Lower leg skin (tissue), 4 donors: ENCODE measurements at regions not wholly inside any gene's neighbourhood (a gene's known extent, or its start where the extent isn't known, plus 50 kb on each side); places are given as distances from the start of the nearest gene placed in this dataset.
A peak's percentile ranks its signal among the peaks of the same experiment; 100 is the strongest.

Experiments used
- DNase-seq, 2 donors: peaks; one replicate each; pipeline ENCODE4 v3.0.0-alpha.2; 2019; ENCODE audit warnings: low spot score in 2 of 2
- H3K4me3 ChIP-seq: fragments of 200-600 bp; sonication (generic); 2 replicates; pipeline ENCODE4 v1.5.1; 2017; ENCODE audit warnings: mild to moderate bottlenecking, low read depth; ENCODE audit not compliant: poor library complexity, severe bottlenecking
- CTCF ChIP-seq, 3 donors: fragments of 450-650 bp; IDR thresholded peaks; one replicate each; pipeline ENCODE4 v1.5.1; 2016; ENCODE audit warnings: antibody characterized with exemption in 3 of 3, mild to moderate bottlenecking in 3 of 3, moderate library complexity in 2 of 3
- POLR2A ChIP-seq, 2 donors: fragments of 450-650 bp; IDR thresholded peaks; one replicate each; pipeline ENCODE4 v1.6.1; 2016 to 2017; ENCODE audit warnings: antibody characterized with exemption in 2 of 2, mild to moderate bottlenecking in 1 of 2, moderate library complexity in 1 of 2
- WGBS, 2 donors: methylation state at CpG; one replicate each; pipeline ENCODE4 v1.1.5; 2018; 5-methylcytosine and 5-hydroxymethylcytosine counted together
- intact Hi-C: fragments of 100-400 bp; cut with DNase I; formaldehyde crosslinking; loops from one replicate; pipeline ENCODE4 v1.15.0; 2023; ENCODE audit warnings: low total_unique reads

GRCh38 chr6:138572167-138572875 is 73.0 kb upstream of the NHSL1 start:
- intact Hi-C loops = no loop called here
- DNase-seq = peak; percentile 58 to 91
- 3 to 4% methylated on average over 19 of the region's 19 CpGs for WGBS, 2 donors
- no peak overlapping the region for H3K4me3 ChIP-seq
- no peak for TF ChIP-seq CTCF (IDR thresholded peaks at IDR 0.05)
- no peak for TF ChIP-seq POLR2A (IDR thresholded peaks at IDR 0.05)

GRCh38 chr6:138572885-138573284 is 73.6 kb upstream of the NHSL1 start:
- 64 to 66% methylated on average over 6 of the region's 6 CpGs for WGBS, 2 donors
- no peak for DNase-seq
- TF ChIP-seq CTCF (IDR thresholded peaks at IDR 0.05) (no peak), POLR2A (IDR thresholded peaks at IDR 0.05) (no peak)
- H3K4me3 ChIP-seq = no peak overlapping the region
- intact Hi-C loops = no loop called here

- intact Hi-C loops = no loop called here
- H3K4me3 ChIP-seq = no peak overlapping the region
- DNase-seq = no peak
- TF ChIP-seq CTCF (IDR thresholded peaks at IDR 0.05) = no peak
- WGBS, 2 donors = 78 to 83% methylated on average over 4 of the region's 4 CpGs
These were observed 76.0 kb upstream of the NHSL1 start for GRCh38 chr6:138575257-138575656.

GRCh38 chr6:138576313-138576712 is 77.0 kb upstream of the NHSL1 start:
- TF ChIP-seq POLR2A (IDR thresholded peaks at IDR 0.05) (no peak), CTCF (IDR thresholded peaks at IDR 0.05) (no peak)
- intact Hi-C loops = no loop called here
- H3K4me3 ChIP-seq = no peak overlapping the region
- no peak for DNase-seq
- 78 to 87% methylated on average over 6 of the region's 6 CpGs for WGBS, 2 donors

GRCh38 chr6:138577151-138577915 is 78.0 kb upstream of the NHSL1 start:
- 80% methylated on average over 9 of the region's 9 CpGs for WGBS, 2 donors

More at GRCh38 chr6:138577151-138577915, 78.0 kb upstream of the NHSL1 start:
- no peak overlapping the region for H3K4me3 ChIP-seq
- intact Hi-C loops = no loop called here
- TF ChIP-seq CTCF (IDR thresholded peaks at IDR 0.05) (no peak), POLR2A (IDR thresholded peaks at IDR 0.05) (no peak)
- no peak for DNase-seq
